Occipital lobe (tissue), 1 donor: ENCODE measurements at regions not wholly inside any gene's neighbourhood (a gene's known extent, or its start where the extent isn't known, plus 50 kb on each side); places are given as distances from the start of the nearest gene placed in this dataset.
"Not testable (repeated sequence)": the region's sequence is repeated elsewhere in the genome, so short reads cannot be mapped to it uniquely, and the experiment has no call there.

Source experiments
- DNase-seq: peaks from one replicate; lab custom pipeline; 2025; lab: John Stamatoyannopoulos, UW

- DNase-seq: no peak
These were observed 147.6 kb upstream of the BARHL2 start for GRCh38 chr1:90864681-90865080.

GRCh38 chr1:90862782-90863181 is 145.7 kb upstream of the BARHL2 start:
- no peak for DNase-seq

GRCh38 chr1:90861421-90861820 is 144.3 kb upstream of the BARHL2 start:
- not testable (repeated sequence) for DNase-seq

GRCh38 chr1:90856463-90857007 is 139.4 kb upstream of the BARHL2 start:
- no peak for DNase-seq

GRCh38 chr1:90854397-90854924 is 137.4 kb upstream of the BARHL2 start:
- no peak for DNase-seq

- DNase-seq: no peak
These were observed 134.6 kb upstream of the BARHL2 start for GRCh38 chr1:90851711-90852050.

GRCh38 chr1:90850898-90851710 is 134.0 kb upstream of the BARHL2 start:
- DNase-seq: peak; percentile 63

- no peak for DNase-seq
These were observed 133.2 kb upstream of the BARHL2 start for GRCh38 chr1:90850181-90850897.

GRCh38 chr1:90841473-90841872 is 124.4 kb upstream of the BARHL2 start:
- no peak for DNase-seq

GRCh38 chr1:90840352-90840751 is 123.2 kb upstream of the BARHL2 start:
- no peak for DNase-seq

- no peak for DNase-seq
These were observed 122.2 kb upstream of the BARHL2 start for GRCh38 chr1:90839323-90839722.

GRCh38 chr1:90838720-90839119 is 121.6 kb upstream of the BARHL2 start:
- DNase-seq: no peak

GRCh38 chr1:90837420-90837819 is 120.3 kb upstream of the BARHL2 start:
- no peak for DNase-seq

GRCh38 chr1:90836345-90836679 is 119.2 kb upstream of the BARHL2 start:
- no peak for DNase-seq

- no peak for DNase-seq
These were observed 118.7 kb upstream of the BARHL2 start for GRCh38 chr1:90835661-90836344.

- no peak for DNase-seq
These were observed 118.0 kb upstream of the BARHL2 start for GRCh38 chr1:90834886-90835660.

- no peak for DNase-seq
These were observed 117.3 kb upstream of the BARHL2 start for GRCh38 chr1:90834354-90834885.

GRCh38 chr1:90833466-90834110 is 116.5 kb upstream of the BARHL2 start:
- no peak for DNase-seq

- no peak for DNase-seq
These were observed 114.8 kb upstream of the BARHL2 start for GRCh38 chr1:90831910-90832309.

GRCh38 chr1:90826834-90827233 is 109.7 kb upstream of the BARHL2 start:
- DNase-seq: no peak
